ENCODE measurements at regions not wholly inside any gene's neighbourhood (a gene's known extent, or its start where the extent isn't known, plus 50 kb on each side); places are given as distances from the start of the nearest gene placed in this dataset.

GRCh38 chr11:15586741-15587473, 472.2 kb downstream of the INSC start:
- DNase-seq, result no peak

GRCh38 chr11:15589070-15589626, 474.4 kb downstream of the INSC start:
- no peak for DNase-seq

GRCh38 chr11:15590132-15590531, 475.4 kb downstream of the INSC start:
- DNase-seq, result no peak

GRCh38 chr11:15591112-15591537, 476.4 kb downstream of the INSC start:
- DNase-seq, result no peak

- no peak for DNase-seq
These were observed 479.9 kb downstream of the INSC start for GRCh38 chr11:15594607-15595006.

- no peak for DNase-seq
These were observed 484.7 kb downstream of the INSC start for GRCh38 chr11:15599376-15599775.

GRCh38 chr11:15602047-15602446, 487.3 kb downstream of the INSC start:
- DNase-seq, result no peak

GRCh38 chr11:15602785-15603567, 488.3 kb downstream of the INSC start:
- DNase-seq, result no peak

GRCh38 chr11:15605094-15605493, 490.4 kb downstream of the INSC start:
- no peak for DNase-seq

GRCh38 chr11:15607361-15608036, 492.8 kb downstream of the INSC start:
- DNase-seq, result no peak

GRCh38 chr11:15609445-15609844, 494.7 kb downstream of the INSC start:
- no peak for DNase-seq

- DNase-seq, result no peak
These were observed 496.2 kb downstream of the INSC start for GRCh38 chr11:15610881-15611280.

- DNase-seq, result no peak
These were observed 498.5 kb downstream of the INSC start for GRCh38 chr11:15613251-15613650.

GRCh38 chr11:15613789-15614188, 499.1 kb downstream of the INSC start:
- DNase-seq, result no peak

- DNase-seq, result no peak
These were observed 500.8 kb downstream of the INSC start for GRCh38 chr11:15615398-15616096.

GRCh38 chr11:15616130-15617105, 501.7 kb downstream of the INSC start:
- DNase-seq, result no peak

GRCh38 chr11:15617126-15617525, 502.4 kb downstream of the INSC start:
- DNase-seq, result no peak

- no peak for DNase-seq
These were observed 503.9 kb downstream of the INSC start for GRCh38 chr11:15618583-15619032.

- DNase-seq, result no peak
These were observed 506.8 kb downstream of the INSC start for GRCh38 chr11:15621565-15621964.

GRCh38 chr11:15622231-15622890, 507.6 kb downstream of the INSC start:
- no peak for DNase-seq

- DNase-seq, result no peak
These were observed 510.0 kb downstream of the INSC start for GRCh38 chr11:15624701-15625100.
